ENCODE measurements at regions not wholly inside any gene's neighbourhood (a gene's known extent, or its start where the extent isn't known, plus 50 kb on each side); places are given as distances from the start of the nearest gene placed in this dataset.

- TF ChIP-seq EZH2phosphoT487 (IDR thresholded peaks at IDR 0.05; ENCODE audit: low read length) (no peak), CTCF (IDR thresholded peaks at IDR 0.05; ENCODE audit: low read length) (no peak), EZH2 (optimal IDR thresholded peaks at IDR 0.05; ENCODE audit: low read depth, low read length) (no peak)
- Histone ChIP-seq H2AFZ (ENCODE audit: low read length) (no peak overlapping the region), H3F3A (ENCODE audit: insufficient read depth, low read length) (no peaks in the 10 kb centered on the region)
Observed at GRCh38 chr6:93970684-93971083, 551.3 kb upstream of the EPHA7 start.

GRCh38 chr6:93968126-93968525, 548.8 kb upstream of the EPHA7 start:
- Histone ChIP-seq H3K36me3 (replicated peaks; ENCODE audit: insufficient read depth, low read length) (no peaks in the 10 kb centered on the region), H3K9me3 (replicated peaks; ENCODE audit: insufficient read depth, low read length) (no peaks in the 10 kb centered on the region), H4K20me1 (ENCODE audit: insufficient read depth, low read length) (no peaks in the 10 kb centered on the region), H2AFZ (ENCODE audit: low read length) (no peak overlapping the region), H3K4me1 (ENCODE audit: low read length) (no peaks in the 10 kb centered on the region), H3F3A (ENCODE audit: insufficient read depth, low read length) (no peaks in the 10 kb centered on the region), H3K4me3 (ENCODE audit: low read length) (no peak overlapping the region), H3K27ac (ENCODE audit: low read length) (no peak overlapping the region), H3K9me2 (replicated peaks; ENCODE audit: insufficient read depth, low read length) (no peaks in the 10 kb centered on the region), H3K79me2 (ENCODE audit: low read length) (no peaks in the 10 kb centered on the region), H3K27me3 (replicated peaks; ENCODE audit: insufficient read depth, low read length) (no peaks in the 10 kb centered on the region), H3K4me2 (ENCODE audit: low read depth, low read length) (no peak overlapping the region), H3K9ac (ENCODE audit: low read length) (no peak overlapping the region)
- TF ChIP-seq EZH2 (optimal IDR thresholded peaks at IDR 0.05; ENCODE audit: low read depth, low read length) (no peak), CTCF (IDR thresholded peaks at IDR 0.05; ENCODE audit: low read length) (no peak), EZH2phosphoT487 (IDR thresholded peaks at IDR 0.05; ENCODE audit: low read length) (no peak)
- DNase-seq = no peak

More at GRCh38 chr6:93970684-93971083, 551.3 kb upstream of the EPHA7 start:
- Histone ChIP-seq H3K9me3 (replicated peaks; ENCODE audit: insufficient read depth, low read length) (no peaks in the 10 kb centered on the region), H3K27me3 (replicated peaks; ENCODE audit: insufficient read depth, low read length) (no peaks in the 10 kb centered on the region), H4K20me1 (ENCODE audit: insufficient read depth, low read length) (no peaks in the 10 kb centered on the region), H3K36me3 (replicated peaks; ENCODE audit: insufficient read depth, low read length) (no peaks in the 10 kb centered on the region), H3K9me2 (replicated peaks; ENCODE audit: insufficient read depth, low read length) (no peaks in the 10 kb centered on the region), H3K79me2 (ENCODE audit: low read length) (no peaks in the 10 kb centered on the region), H3K4me1 (ENCODE audit: low read length) (no peaks in the 10 kb centered on the region), H3K4me3 (ENCODE audit: low read length) (no peak overlapping the region), H3K4me2 (ENCODE audit: low read depth, low read length) (no peak overlapping the region), H3K27ac (ENCODE audit: low read length) (no peak overlapping the region), H3K9ac (ENCODE audit: low read length) (no peak overlapping the region)
- no peak for DNase-seq

GRCh38 chr6:93964926-93965325, 545.6 kb upstream of the EPHA7 start:
- Histone ChIP-seq H2AFZ (ENCODE audit: low read length) (no peak overlapping the region), H4K20me1 (ENCODE audit: insufficient read depth, low read length) (no peaks in the 10 kb centered on the region), H3K27me3 (replicated peaks; ENCODE audit: insufficient read depth, low read length) (no peaks in the 10 kb centered on the region), H3K27ac (ENCODE audit: low read length) (no peak overlapping the region), H3K4me3 (ENCODE audit: low read length) (no peak overlapping the region), H3F3A (ENCODE audit: insufficient read depth, low read length) (no peaks in the 10 kb centered on the region), H3K9me3 (replicated peaks; ENCODE audit: insufficient read depth, low read length) (no peaks in the 10 kb centered on the region), H3K9me2 (replicated peaks; ENCODE audit: insufficient read depth, low read length) (no peaks in the 10 kb centered on the region), H3K79me2 (ENCODE audit: low read length) (no peaks in the 10 kb centered on the region), H3K4me1 (ENCODE audit: low read length) (no peaks in the 10 kb centered on the region), H3K4me2 (ENCODE audit: low read depth, low read length) (no peak overlapping the region), H3K36me3 (replicated peaks; ENCODE audit: insufficient read depth, low read length) (no peaks in the 10 kb centered on the region), H3K9ac (ENCODE audit: low read length) (no peak overlapping the region)
- TF ChIP-seq EZH2 (optimal IDR thresholded peaks at IDR 0.05; ENCODE audit: low read depth, low read length) = no peak
- TF ChIP-seq CTCF (IDR thresholded peaks at IDR 0.05; ENCODE audit: low read length) = no peak
- no peak for TF ChIP-seq EZH2phosphoT487 (IDR thresholded peaks at IDR 0.05; ENCODE audit: low read length)
- no peak for DNase-seq

Data from MM.1S (cell line).